Fibroblast of villous mesenchyme (primary cell): ENCODE measurements at regions not wholly inside any gene's neighbourhood (a gene's known extent, or its start where the extent isn't known, plus 50 kb on each side); places are given as distances from the start of the nearest gene placed in this dataset.

Experiments
- DNase-seq: peaks from one replicate; pipeline ENCODE4 v3.0.0-alpha.2; 2010; ENCODE audit warnings: low read depth
- H3K4me3 ChIP-seq: 2 replicates; pipeline ENCODE4 v1.5.1; 2011; ENCODE audit warnings: low read depth, mild to moderate bottlenecking, low read length
- TF ChIP-seq, protein P1 (sequence below): IDR thresholded peaks from 2 replicates; pipeline ENCODE4 v1.5.1; 2012; ENCODE audit warnings: low read depth, mild to moderate bottlenecking, low read length; ENCODE audit not compliant: insufficient read depth

- TF ChIP-seq, protein P1, sequence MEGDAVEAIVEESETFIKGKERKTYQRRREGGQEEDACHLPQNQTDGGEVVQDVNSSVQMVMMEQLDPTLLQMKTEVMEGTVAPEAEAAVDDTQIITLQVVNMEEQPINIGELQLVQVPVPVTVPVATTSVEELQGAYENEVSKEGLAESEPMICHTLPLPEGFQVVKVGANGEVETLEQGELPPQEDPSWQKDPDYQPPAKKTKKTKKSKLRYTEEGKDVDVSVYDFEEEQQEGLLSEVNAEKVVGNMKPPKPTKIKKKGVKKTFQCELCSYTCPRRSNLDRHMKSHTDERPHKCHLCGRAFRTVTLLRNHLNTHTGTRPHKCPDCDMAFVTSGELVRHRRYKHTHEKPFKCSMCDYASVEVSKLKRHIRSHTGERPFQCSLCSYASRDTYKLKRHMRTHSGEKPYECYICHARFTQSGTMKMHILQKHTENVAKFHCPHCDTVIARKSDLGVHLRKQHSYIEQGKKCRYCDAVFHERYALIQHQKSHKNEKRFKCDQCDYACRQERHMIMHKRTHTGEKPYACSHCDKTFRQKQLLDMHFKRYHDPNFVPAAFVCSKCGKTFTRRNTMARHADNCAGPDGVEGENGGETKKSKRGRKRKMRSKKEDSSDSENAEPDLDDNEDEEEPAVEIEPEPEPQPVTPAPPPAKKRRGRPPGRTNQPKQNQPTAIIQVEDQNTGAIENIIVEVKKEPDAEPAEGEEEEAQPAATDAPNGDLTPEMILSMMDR, result no peak
- no peak overlapping the region for H3K4me3 ChIP-seq
- no peak for DNase-seq
Observed at GRCh38 chr12:130225347-130225746, 63.1 kb downstream of the FZD10 start.

- DNase-seq, result no peak
- TF ChIP-seq, protein P1, result no peak
- H3K4me3 ChIP-seq, result no peak overlapping the region
Observed at GRCh38 chr12:130226126-130226525, 63.9 kb downstream of the FZD10 start.

DNA sequence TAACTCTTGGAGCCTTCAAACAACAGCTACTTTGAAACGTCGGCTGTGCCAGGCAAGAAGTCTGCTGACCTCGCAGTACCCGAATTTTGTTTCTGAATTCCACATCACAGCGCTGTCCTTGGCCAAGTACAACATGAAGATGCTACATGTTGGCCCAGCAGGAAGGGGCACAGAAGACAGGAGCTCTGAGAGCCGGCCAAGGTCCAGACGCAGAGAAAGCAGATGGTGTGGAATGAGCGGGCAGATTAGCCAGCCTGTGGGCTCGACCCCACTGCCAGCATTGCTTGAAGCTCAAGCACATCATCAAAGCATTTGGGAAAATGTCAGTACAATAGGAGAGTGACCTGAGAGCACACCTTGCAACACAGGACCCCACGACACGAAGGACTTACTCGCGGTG lies 64.5 kb downstream of the FZD10 start:
- TF ChIP-seq, protein P1, result no peak
- DNase-seq, result no peak

GRCh38 chr12:130227641-130228040 lies 65.4 kb downstream of the FZD10 start:
- TF ChIP-seq, protein P1, result no peak
- DNase-seq, result no peak
- no peak overlapping the region for H3K4me3 ChIP-seq

More for the DNA sequence above, 64.5 kb downstream of the FZD10 start:
- no peak overlapping the region for H3K4me3 ChIP-seq

DNA sequence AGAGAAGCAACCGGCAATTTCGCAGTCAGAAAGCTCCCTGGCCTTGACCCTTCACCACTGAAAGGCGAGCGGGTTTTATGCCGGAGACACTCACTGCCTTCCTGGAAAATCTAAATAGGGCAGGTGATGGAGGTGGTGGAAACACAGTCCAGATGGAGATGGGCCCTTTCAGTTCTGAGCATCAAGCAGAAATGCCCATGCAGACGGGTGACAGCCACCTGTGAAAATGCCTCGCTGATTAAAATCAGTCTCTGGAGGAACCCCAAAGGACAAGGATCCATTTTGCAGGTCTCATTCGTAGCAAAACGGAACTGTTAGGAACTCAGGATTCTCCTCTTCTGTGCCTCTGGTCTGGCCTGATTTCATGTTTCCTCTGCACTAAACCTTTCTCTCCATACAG lies 74.2 kb downstream of the FZD10 start:
- no peak overlapping the region for H3K4me3 ChIP-seq
- TF ChIP-seq, protein P1, result no peak
- DNase-seq, result no peak

DNA sequence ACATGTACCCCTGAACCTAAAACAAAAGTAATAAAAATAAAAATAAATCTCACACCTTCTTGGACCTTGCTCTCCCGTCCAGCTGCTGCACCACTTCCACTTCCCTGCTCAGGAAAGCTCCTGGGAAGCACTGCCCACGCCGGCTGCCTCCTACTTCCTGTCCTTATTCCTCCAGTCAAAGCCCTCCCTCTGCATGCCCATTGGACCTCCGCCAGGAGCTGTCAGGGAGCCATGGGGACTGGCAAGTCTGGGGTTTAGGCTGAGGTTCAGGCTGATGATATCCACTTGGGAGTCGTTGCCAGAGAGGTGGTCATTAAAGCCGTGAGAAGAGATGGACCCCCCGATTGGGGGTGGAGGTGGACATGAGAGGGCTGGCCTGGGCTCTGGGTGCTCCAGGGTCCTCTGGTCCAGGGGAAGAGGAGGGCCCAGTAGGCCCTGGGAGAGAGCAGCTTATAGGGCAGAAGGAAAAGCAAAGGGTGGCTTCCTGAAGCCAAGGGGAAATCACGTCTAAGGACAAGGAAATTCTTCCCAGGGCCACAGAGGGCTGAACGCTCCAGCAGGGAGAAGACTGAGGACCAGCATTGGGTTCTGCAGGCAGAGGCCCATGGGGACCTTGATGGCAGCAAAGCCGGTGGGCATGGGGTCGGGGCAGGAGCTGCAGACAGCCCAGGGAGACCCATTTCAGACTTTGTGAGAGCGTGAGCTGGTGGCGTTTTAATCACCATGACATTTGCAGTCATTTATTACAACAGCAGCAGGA lies 78.7 kb downstream of the FZD10 start:
- DNase-seq, result no peak
- H3K4me3 ChIP-seq, result no peak overlapping the region
- TF ChIP-seq, protein P1, result no peak

GRCh38 chr12:130242506-130242905 lies 80.2 kb downstream of the FZD10 start:
- no peak overlapping the region for H3K4me3 ChIP-seq
- DNase-seq, result no peak
- TF ChIP-seq, protein P1, result no peak
